H1 (cell line): ENCODE measurements at regions not wholly inside any gene's neighbourhood (a gene's known extent, or its start where the extent isn't known, plus 50 kb on each side); places are given as distances from the start of the nearest gene placed in this dataset.

Experiments
- CTCF ChIA-PET: fragments of 300-600 bp; sonication (Branson Sonifier 250); formaldehyde crosslinking; loops from one replicate; lab custom pipeline; 2021; ENCODE audit not compliant: partially characterized antibody; lab: Charles Lee
- POLR2A ChIA-PET: fragments of 300-600 bp; sonication (Branson Sonifier 250); formaldehyde crosslinking; loops from one replicate; lab custom pipeline; 2021; ENCODE audit warnings: inconsistent platforms; ENCODE audit not compliant: partially characterized antibody; lab: Charles Lee
- DNase-seq, 2 experiments: peaks; one replicate each; pipeline versions ENCODE4 v3.0.0 to v3.0.0-alpha.2; 2010 to 2022; ENCODE audit warnings: low spot score in 2 of 2, low read depth in 1 of 2, mixed read lengths in 1 of 2
- FAIRE-seq: peaks from 2 replicates; lab custom pipeline; 2011; peaks lifted over from hg19 to GRCh38; lab: Jason Lieb, UNC
- H2AFZ ChIP-seq: 2 replicates; pipeline ENCODE4 v1.8.1; 2012; ENCODE audit warnings: low read length, inconsistent platforms
- H2AK5ac ChIP-seq: 2 replicates; pipeline ENCODE4 v1.6.1; 2013; ENCODE audit warnings: low read depth, low read length
- H2BK120ac ChIP-seq: replicated peaks from 2 replicates; pipeline ENCODE3; 2013; ENCODE audit warnings: low read depth, low read length, inconsistent platforms
- H2BK12ac ChIP-seq: 2 replicates; pipeline ENCODE4 v1.6.1; 2013; ENCODE audit warnings: low read depth, low read length
- H2BK15ac ChIP-seq: 2 replicates; pipeline ENCODE4 v1.6.1; 2013; ENCODE audit warnings: low read length
- H2BK20ac ChIP-seq: 2 replicates; pipeline ENCODE4 v1.6.1; 2013; ENCODE audit warnings: low read length
- H2BK5ac ChIP-seq: 2 replicates; pipeline ENCODE4 v1.6.1; 2013; ENCODE audit warnings: low read depth, low read length
- H3K14ac ChIP-seq: 2 replicates; pipeline ENCODE4 v1.6.1; 2013; ENCODE audit warnings: inconsistent platforms; ENCODE audit not compliant: insufficient read length
- H3K18ac ChIP-seq: 2 replicates; pipeline ENCODE4 v1.6.1; 2013; ENCODE audit warnings: low read length; ENCODE audit errors: extremely low read depth
- H3K23ac ChIP-seq: 2 replicates; pipeline ENCODE4 v1.6.1; 2013; ENCODE audit warnings: inconsistent platforms; ENCODE audit not compliant: insufficient read length
- H3K23me2 ChIP-seq: 2 replicates; pipeline ENCODE4 v1.6.1; 2013; ENCODE audit warnings: low read depth, low read length
- H3K27ac ChIP-seq: 2 replicates; pipeline ENCODE4 v1.6.1; 2011; ENCODE audit warnings: low read depth, low read length, inconsistent platforms
- H3K27me3 ChIP-seq, 4 experiments: replicated peaks in 1 of 4; 1 replicate in 1 of 4; 2 replicates in 3 of 4; pipeline versions ENCODE4 v1.6.1 to v1.8.1; 2011 to 2013; ENCODE audit warnings: low read length in 3 of 4, mild to moderate bottlenecking in 3 of 4, inconsistent platforms in 2 of 4, mixed read lengths in 2 of 4, moderate library complexity in 1 of 4; ENCODE audit not compliant: control insufficient read depth in 3 of 4, insufficient read depth in 3 of 4; ENCODE audit errors: extremely low read depth in 1 of 4
- H3K36me3 ChIP-seq, 4 experiments: 2 replicates each; pipeline versions ENCODE4 v1.6.1 to v1.8.1; 2011 to 2013; ENCODE audit warnings: mild to moderate bottlenecking in 4 of 4, low read length in 3 of 4, moderate library complexity in 2 of 4, control low read depth in 1 of 4, inconsistent platforms in 1 of 4; ENCODE audit not compliant: insufficient read depth in 4 of 4, control insufficient read depth in 2 of 4
- H3K4ac ChIP-seq: replicated peaks from 2 replicates; pipeline ENCODE3; 2013; ENCODE audit warnings: low read length, low read depth, mixed read lengths, inconsistent platforms; ENCODE audit not compliant: insufficient read length
- H3K4me1 ChIP-seq, 4 experiments: replicated peaks in 1 of 4; 1 replicate in 1 of 4; 2 replicates in 3 of 4; pipeline versions ENCODE4 v1.6.1 to v1.8.1; 2011 to 2013; ENCODE audit warnings: low read length in 3 of 4, inconsistent platforms in 2 of 4, mixed read lengths in 1 of 4; ENCODE audit not compliant: insufficient read depth in 4 of 4, control insufficient read depth in 3 of 4
- H3K4me2 ChIP-seq, 2 experiments: 2 replicates each; pipeline versions ENCODE4 v1.6.1 to v1.8.1; 2011 to 2013; ENCODE audit warnings: low read depth in 2 of 2, low read length in 2 of 2, control low read depth in 1 of 2, inconsistent platforms in 1 of 2, mild to moderate bottlenecking in 1 of 2; ENCODE audit not compliant: insufficient read depth in 1 of 2
- H3K4me3 ChIP-seq, 4 experiments: fragments of 200-600, 300-600 bp in 1 of 4; sonication (generic), shearing (Covaris generic), sonication (Bioruptor Twin) in 1 of 4; 2 replicates each; pipeline versions ENCODE4 v1.5.1 to v1.8.1; 2011 to 2016; ENCODE audit warnings: low read length in 4 of 4, low read depth in 3 of 4, control low read depth in 2 of 4, inconsistent platforms in 2 of 4, mild to moderate bottlenecking in 2 of 4, mixed read lengths in 1 of 4, moderate library complexity in 1 of 4; ENCODE audit not compliant: insufficient read depth in 2 of 4; ENCODE audit errors: extremely low read depth in 1 of 4
- H3K56ac ChIP-seq: replicated peaks from 2 replicates; pipeline ENCODE3; 2013; ENCODE audit warnings: low read depth, mild to moderate bottlenecking, mixed read lengths, low read length, inconsistent platforms; ENCODE audit not compliant: insufficient read length
- H3K79me1 ChIP-seq: 2 replicates; pipeline ENCODE4 v1.6.1; 2013; ENCODE audit warnings: low read depth, low read length, control low read depth
- H3K79me2 ChIP-seq, 2 experiments: 2 replicates each; pipeline versions ENCODE4 v1.6.1 to v1.8.1; 2012 to 2013; ENCODE audit warnings: low read length in 2 of 2, mild to moderate bottlenecking in 2 of 2, inconsistent platforms in 1 of 2; ENCODE audit not compliant: insufficient read depth in 2 of 2, control insufficient read depth in 1 of 2
- H3K9ac ChIP-seq, 4 experiments: replicated peaks in 1 of 4; 1 replicate in 1 of 4; 2 replicates in 3 of 4; pipeline versions ENCODE4 v1.6.1 to v1.8.1; 2011 to 2013; ENCODE audit warnings: low read depth in 3 of 4, low read length in 3 of 4, control low read depth in 2 of 4, mild to moderate bottlenecking in 2 of 4, moderate library complexity in 2 of 4, inconsistent platforms in 1 of 4; ENCODE audit errors: extremely low read depth in 1 of 4
- H3K9me3 ChIP-seq, 2 experiments: 2 replicates each; pipeline versions ENCODE4 v1.6.1 to v1.8.1; 2012 to 2013; ENCODE audit warnings: mild to moderate bottlenecking in 2 of 2, moderate library complexity in 2 of 2, control low read depth in 1 of 2, inconsistent platforms in 1 of 2, low read depth in 1 of 2, low read length in 1 of 2, mixed read lengths in 1 of 2; ENCODE audit not compliant: insufficient read depth in 2 of 2
- H4K20me1 ChIP-seq, 2 experiments: replicated peaks in 1 of 2; 2 replicates each; pipeline versions ENCODE3 to v1.8.1; 2011 to 2013; ENCODE audit warnings: inconsistent platforms in 2 of 2, low read length in 2 of 2, mild to moderate bottlenecking in 1 of 2; ENCODE audit not compliant: insufficient read depth in 2 of 2, control insufficient read depth in 1 of 2
- H4K5ac ChIP-seq: 2 replicates; pipeline ENCODE4 v1.6.1; 2013; ENCODE audit warnings: low read length, low read depth, mixed read lengths, inconsistent platforms; ENCODE audit not compliant: insufficient read length
- H4K8ac ChIP-seq: 2 replicates; pipeline ENCODE4 v1.8.0; 2013; ENCODE audit warnings: mild to moderate bottlenecking, moderate library complexity, low read length, inconsistent platforms; ENCODE audit not compliant: insufficient read depth; ENCODE audit errors: extremely low read depth
- H4K91ac ChIP-seq: replicated peaks from 2 replicates; pipeline ENCODE3; 2013; ENCODE audit warnings: low read length, mixed read lengths, inconsistent platforms; ENCODE audit not compliant: insufficient read length
- ASH2L ChIP-seq: fragments of 200-600, 300-600 bp; sonication (generic); IDR thresholded peaks from one replicate; pipeline ENCODE4 v1.7.1; 2017; ENCODE audit warnings: low read length
- CEBPB ChIP-seq: IDR thresholded peaks from 2 replicates; pipeline ENCODE4 v1.6.1; 2012; ENCODE audit warnings: low read depth, low read length
- MAFK ChIP-seq: IDR thresholded peaks from 2 replicates; pipeline ENCODE4 v1.6.1; 2012; ENCODE audit warnings: low read depth, mild to moderate bottlenecking, improper control_type of control experiment, low read length
- RFX5 ChIP-seq: IDR thresholded peaks from 2 replicates; pipeline ENCODE4 v1.6.1; 2011; ENCODE audit warnings: low read depth, low read length, improper control_type of control experiment, borderline replicate concordance
- ZNF274 ChIP-seq: IDR thresholded peaks from 2 replicates; pipeline ENCODE4 v1.7.0; 2012; ENCODE audit warnings: low read length, borderline replicate concordance; ENCODE audit errors: extremely low read depth

- Histone ChIP-seq H3K9ac (no peak overlapping the region), H2BK5ac (no peak overlapping the region), H3K27me3 (no peaks in the 10 kb centered on the region), H3K23ac (no peak overlapping the region), H3K36me3 (no peaks in the 10 kb centered on the region), H3K79me1 (peaks cover 2% of the 10 kb centered on the region; the same call in 1 of the 2 replicates), H2BK20ac (no peak overlapping the region), H2BK15ac (no peak overlapping the region), H4K91ac (no peak overlapping the region), H4K8ac (no peak overlapping the region), H3K18ac (no peak overlapping the region), H3K14ac (no peak overlapping the region), H2AK5ac (no peak overlapping the region), H3K9me3 (peaks cover 0 to 4% of the 10 kb centered on the region in 2 experiments; a peak in 1 of 4 replicates), H3K79me2 (peaks cover 0 to 53% of the 10 kb centered on the region in 2 experiments; a peak in 2 of 4 replicates), H2AFZ (no peak overlapping the region), H3K4me2 (no peak overlapping the region), H2BK120ac (no peak overlapping the region), H4K20me1 (peaks cover 0 to 6% of the 10 kb centered on the region in 2 experiments), H2BK12ac (no peak overlapping the region), H3K56ac (no peak overlapping the region), H4K5ac (no peak overlapping the region), H3K27ac (no peak overlapping the region), H3K4ac (no peak overlapping the region), H3K4me1 (peaks cover 0 to 6% (median 2%) of the 10 kb centered on the region in 4 experiments; a peak in 2 of 7 replicates), H3K23me2 (no peaks in the 10 kb centered on the region), H3K4me3 (no peak overlapping the region)
- no peak for FAIRE-seq
- no peak for DNase-seq
- POLR2A ChIA-PET, result no interaction called here
- CTCF ChIA-PET, result interaction anchor here (0.9 to 1.3 kb wide), 2 partner anchors 10 kb away, joined by 3 read pairs; no protein-coding TSS in a partner anchor
- TF ChIP-seq ASH2L, result no peak
- TF ChIP-seq RFX5, result no peak
- no peak for TF ChIP-seq CEBPB
- TF ChIP-seq ZNF274, result no peak
- TF ChIP-seq MAFK, result no peak
Observed at GRCh38 chr14:71604231-71604630, 328.0 kb upstream of the RGS6 start.
